GM13976 (cell line): ENCODE measurements at regions not wholly inside any gene's neighbourhood (a gene's known extent, or its start where the extent isn't known, plus 50 kb on each side); places are given as distances from the start of the nearest gene placed in this dataset.
A peak's percentile ranks its signal among the peaks of the same experiment; 100 is the strongest.

Experiments
- DNase-seq: peaks from one replicate; pipeline ENCODE4 v3.0.0; 2012; ENCODE audit warnings: low spot score
- in situ Hi-C: fragments of 300-500 bp; cut with MboI; formaldehyde crosslinking; loops from one replicate; pipeline ENCODE4 v1.12.0; 2022; ENCODE audit warnings: low sequenced_read_pairs, mixed read lengths, inconsistent platforms; ENCODE audit not compliant: unreplicated experiment
- TF ChIP-seq, protein P1 (sequence below): IDR thresholded peaks from 2 replicates; pipeline ENCODE4 v1.5.1; 2012; ENCODE audit warnings: borderline replicate concordance, mild to moderate bottlenecking; ENCODE audit not compliant: insufficient read depth; ENCODE audit errors: extremely low read depth, missing control alignments, control extremely low read depth

DNA sequence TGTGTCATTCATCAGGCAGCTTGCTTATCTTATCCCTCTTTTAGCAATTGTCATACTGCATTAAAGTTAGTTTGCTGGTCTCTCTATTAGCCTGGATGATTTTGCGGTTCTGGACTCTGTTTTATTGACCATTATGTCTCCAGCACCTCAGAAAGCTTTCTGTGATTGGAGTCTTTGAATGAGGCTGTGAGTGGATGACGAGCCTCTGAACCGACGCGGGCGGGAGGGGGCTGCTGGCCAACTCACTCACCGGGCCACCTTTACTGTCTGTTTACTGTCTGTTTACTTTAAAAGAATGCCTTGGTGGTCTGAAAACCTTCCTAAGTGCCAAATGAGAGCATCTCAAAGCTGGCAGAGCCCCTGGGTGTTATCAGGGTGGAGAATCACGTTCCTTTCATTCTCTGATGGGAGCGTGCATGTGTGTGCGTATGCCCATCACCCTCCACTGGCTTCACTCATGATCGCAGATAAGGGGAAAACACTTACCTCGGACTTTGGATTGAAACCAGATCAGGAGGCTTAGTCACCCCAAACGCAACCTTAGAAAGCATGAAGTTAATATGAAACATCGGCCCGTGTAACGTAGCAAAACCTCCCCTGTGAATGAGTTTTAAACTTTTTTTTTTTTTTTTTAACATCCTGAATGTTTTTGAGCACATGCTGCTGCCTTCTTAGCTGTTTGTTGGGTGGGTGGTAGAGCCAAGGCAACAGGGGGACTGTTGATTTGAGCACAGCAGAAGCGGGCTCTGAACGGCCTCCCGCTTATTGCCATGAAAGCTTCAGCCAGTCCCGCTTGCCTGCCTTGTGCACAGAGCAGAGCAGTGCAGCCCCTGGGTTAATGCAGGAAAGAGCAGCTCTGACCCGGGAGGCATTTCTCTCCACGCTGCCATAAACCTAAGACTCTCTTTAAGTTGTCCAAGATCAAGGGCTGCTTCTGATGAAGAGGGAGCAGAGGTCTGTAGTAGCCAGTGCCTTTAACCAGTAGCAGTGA, 173.6 kb downstream of the GADD45G start:
- TF ChIP-seq, protein P1, sequence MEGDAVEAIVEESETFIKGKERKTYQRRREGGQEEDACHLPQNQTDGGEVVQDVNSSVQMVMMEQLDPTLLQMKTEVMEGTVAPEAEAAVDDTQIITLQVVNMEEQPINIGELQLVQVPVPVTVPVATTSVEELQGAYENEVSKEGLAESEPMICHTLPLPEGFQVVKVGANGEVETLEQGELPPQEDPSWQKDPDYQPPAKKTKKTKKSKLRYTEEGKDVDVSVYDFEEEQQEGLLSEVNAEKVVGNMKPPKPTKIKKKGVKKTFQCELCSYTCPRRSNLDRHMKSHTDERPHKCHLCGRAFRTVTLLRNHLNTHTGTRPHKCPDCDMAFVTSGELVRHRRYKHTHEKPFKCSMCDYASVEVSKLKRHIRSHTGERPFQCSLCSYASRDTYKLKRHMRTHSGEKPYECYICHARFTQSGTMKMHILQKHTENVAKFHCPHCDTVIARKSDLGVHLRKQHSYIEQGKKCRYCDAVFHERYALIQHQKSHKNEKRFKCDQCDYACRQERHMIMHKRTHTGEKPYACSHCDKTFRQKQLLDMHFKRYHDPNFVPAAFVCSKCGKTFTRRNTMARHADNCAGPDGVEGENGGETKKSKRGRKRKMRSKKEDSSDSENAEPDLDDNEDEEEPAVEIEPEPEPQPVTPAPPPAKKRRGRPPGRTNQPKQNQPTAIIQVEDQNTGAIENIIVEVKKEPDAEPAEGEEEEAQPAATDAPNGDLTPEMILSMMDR: no peak
- in situ Hi-C loops: no loop called here
- no peak for DNase-seq

DNA sequence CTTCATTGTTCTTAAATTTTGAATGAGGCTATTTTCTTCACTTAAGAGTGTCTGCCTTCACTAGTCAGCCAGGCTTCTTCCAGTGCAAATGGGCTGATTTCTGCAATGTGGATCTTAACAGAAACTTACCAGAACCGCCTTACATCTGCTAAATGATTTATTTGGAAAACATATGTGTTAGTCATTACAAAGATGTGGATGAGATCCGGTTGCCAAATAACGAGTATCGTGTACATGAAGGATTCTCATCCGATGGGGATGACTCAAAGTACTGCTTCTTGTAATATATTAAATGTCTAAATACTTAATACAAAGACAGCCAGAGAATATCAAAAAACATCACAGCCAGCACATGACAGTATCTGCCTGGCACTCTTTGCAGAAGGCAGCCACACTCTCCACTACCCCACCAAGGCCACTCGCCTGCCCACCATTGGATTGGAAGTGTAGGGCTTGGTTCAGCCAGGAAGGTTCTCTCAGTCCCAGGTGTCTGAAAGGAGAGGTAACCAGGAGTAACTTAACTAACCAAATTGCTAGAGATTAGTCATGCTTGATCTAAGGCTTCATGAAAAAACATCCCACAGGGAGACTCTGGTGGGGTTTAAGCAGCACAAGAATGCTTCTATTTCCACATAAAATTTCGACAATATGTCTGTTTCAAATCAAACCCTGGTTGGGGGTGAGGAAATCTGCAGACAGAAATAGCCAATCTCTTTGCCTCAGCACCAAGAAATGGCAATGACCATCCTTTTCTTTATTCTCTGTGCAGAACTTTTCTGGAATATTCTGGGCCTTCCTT, 174.8 kb downstream of the GADD45G start:
- in situ Hi-C loops: no loop called here
- DNase-seq: no peak
- TF ChIP-seq, protein P1: no peak

DNA sequence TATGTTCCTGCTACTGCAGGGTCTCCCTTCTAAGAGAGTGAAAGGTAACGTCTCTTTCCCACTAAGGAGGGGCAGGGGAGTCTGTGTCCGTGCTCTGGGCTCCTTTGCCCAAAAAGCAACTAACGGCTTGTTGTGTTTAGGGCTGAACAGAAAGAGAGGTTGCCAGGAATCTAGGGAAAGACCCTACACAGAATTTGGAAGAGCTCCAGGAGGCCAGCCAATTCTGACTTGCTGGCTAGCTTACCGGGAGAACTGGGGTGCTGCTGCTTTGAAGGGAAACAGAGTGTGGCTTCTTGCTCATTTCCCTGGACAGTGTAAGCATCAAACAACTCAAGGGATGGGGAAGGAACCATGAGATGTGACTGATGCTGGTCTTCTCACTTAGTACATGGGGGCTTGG, 176.1 kb downstream of the GADD45G start:
- DNase-seq: no peak
- in situ Hi-C loops: no loop called here
- TF ChIP-seq, protein P1: no peak

DNA sequence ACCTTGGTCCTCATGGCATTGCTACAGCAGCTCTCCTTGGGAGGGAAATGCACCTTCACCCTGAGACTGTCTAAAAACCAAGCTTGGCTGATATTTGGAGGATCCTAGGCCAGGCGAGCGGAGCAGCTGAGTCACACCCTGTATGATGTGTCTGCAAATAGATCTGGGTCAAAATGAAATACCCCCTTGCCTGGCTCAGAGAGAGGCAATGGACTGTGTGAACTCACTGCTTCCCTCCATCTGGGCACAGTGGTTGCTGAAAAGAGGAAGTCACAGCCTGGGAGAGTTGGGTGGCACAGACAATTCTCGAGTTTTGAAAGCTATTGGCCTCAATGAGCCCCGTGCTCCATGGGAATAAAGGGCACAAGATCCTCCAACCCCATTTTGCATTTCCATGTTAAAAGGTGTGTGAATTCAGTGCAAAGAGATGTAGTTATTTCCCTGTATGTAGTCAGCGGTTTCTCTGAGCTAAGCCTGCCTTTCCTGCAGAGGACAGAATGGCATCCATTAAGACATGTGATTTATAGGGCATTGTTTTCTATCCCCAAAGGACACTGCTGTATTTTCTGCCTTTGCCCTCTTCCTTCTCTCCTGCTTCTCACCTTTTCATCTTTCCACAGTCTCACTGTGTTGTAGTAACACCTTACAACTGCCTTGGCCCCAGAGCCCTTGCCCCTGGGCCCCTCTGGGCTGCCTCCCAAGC, 177.2 kb downstream of the GADD45G start:
- TF ChIP-seq, protein P1: no peak
- in situ Hi-C loops: no loop called here
- DNase-seq: peak; percentile 48

DNA sequence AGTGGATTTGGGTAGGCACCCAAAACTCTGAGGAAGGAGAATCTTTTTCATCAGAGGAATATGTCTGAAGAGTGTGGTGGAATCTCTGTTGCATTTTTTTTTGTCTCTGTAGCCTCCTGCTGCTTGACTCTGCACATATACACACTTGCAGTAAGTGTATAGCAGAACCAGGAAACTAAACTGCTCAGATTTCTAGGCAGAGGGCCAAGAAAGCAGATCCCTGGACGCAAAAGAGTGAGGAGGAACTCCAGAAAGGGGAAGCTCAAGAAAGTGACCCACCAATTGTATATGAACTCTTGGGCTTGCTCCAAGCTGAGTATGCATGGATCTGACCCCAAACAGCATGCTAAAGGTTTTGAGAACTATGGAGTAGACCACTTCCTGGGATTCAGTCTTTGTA, 181.8 kb downstream of the GADD45G start:
- in situ Hi-C loops: no loop called here
- DNase-seq: no peak
- TF ChIP-seq, protein P1: no peak

DNA sequence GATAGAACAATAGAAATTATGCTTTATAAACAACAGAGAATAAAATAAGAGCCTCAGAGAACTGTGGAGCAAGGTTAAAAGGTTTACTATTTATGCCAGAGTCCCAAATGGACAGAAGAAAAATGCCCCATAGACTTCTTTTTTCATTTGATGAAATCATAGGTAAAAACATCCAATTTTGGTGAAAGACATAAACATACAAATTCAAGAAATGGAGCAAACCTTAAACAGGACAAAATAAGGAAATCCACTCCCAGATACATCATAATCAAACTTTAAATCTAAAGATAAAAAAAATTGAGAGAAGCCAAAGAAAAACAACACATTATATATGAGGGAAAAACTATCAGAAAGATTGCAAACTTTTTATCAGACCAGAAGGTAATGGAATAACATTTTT, 182.8 kb downstream of the GADD45G start:
- in situ Hi-C loops: no loop called here
- no peak for DNase-seq
- TF ChIP-seq, protein P1: no peak
